GM18520 (cell line): ENCODE measurements at regions not wholly inside any gene's neighbourhood (a gene's known extent, or its start where the extent isn't known, plus 50 kb on each side); places are given as distances from the start of the nearest gene placed in this dataset.
"Not testable (repeated sequence)": the region's sequence is repeated elsewhere in the genome, so short reads cannot be mapped to it uniquely, and the experiment has no call there.

Source experiments
- ATAC-seq: cut with Tn5 transposase; IDR thresholded peaks from one replicate; pipeline ENCODE4 v1.9.1; 2021; ENCODE audit not compliant: unreplicated experiment

- ATAC-seq: not testable (repeated sequence)
Measured at GRCh38 chr16:16559179-16559740, 180.3 kb downstream of the NPIPA7 start.

GRCh38 chr16:16561532-16561931, 182.6 kb downstream of the NPIPA7 start:
- ATAC-seq: not testable (repeated sequence)

DNA sequence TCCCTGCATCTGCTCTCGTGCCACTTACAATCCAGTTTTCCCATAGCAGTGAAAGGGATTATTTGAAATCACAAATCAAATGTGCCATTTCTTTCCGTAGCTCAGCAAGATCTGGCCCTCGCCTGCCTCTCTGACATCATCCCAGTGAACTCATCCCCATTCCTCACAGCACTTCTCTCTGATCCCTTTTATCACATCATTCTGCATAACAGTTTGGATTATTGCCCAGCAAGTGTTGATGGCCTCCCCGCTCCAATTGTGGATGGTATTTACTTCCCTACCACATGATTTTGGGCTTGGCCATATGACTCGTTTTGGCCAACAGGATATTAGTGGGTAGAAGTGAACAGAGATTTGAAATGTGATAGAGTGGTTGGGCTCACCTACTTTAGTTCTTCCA, 185.0 kb downstream of the NPIPA7 start:
- ATAC-seq: not testable (repeated sequence)

- ATAC-seq: not testable (repeated sequence)
Measured at GRCh38 chr16:16565326-16565725, 186.4 kb downstream of the NPIPA7 start.

GRCh38 chr16:16570055-16570454, 191.1 kb downstream of the NPIPA7 start:
- not testable (repeated sequence) for ATAC-seq

GRCh38 chr16:16570874-16571273, 191.9 kb downstream of the NPIPA7 start:
- not testable (repeated sequence) for ATAC-seq

- ATAC-seq: not testable (repeated sequence)
Measured at GRCh38 chr16:16572130-16572774, 193.3 kb downstream of the NPIPA7 start.

DNA sequence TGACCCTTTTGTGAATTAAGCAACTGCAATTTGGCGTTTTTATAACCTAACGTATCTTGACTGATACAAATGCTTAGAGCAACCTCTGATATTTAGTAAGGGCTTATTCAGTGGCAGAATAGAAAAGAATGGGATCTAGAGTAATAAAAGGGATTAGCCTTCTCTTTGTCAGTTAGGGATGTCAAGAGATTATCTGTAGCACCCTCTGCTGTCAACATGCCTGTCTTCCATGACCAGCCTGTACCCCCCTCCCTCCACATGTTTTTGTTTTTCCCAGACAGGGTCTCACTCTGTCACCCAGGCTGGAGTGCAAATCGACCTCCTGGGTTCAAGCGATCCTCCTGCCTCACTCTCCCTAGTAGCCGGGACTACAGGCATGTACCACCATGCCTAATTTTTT, 198.1 kb downstream of the NPIPA7 start:
- not testable (repeated sequence) for ATAC-seq

GRCh38 chr16:16578701-16579100, 199.8 kb downstream of the NPIPA7 start:
- no peak for ATAC-seq

DNA sequence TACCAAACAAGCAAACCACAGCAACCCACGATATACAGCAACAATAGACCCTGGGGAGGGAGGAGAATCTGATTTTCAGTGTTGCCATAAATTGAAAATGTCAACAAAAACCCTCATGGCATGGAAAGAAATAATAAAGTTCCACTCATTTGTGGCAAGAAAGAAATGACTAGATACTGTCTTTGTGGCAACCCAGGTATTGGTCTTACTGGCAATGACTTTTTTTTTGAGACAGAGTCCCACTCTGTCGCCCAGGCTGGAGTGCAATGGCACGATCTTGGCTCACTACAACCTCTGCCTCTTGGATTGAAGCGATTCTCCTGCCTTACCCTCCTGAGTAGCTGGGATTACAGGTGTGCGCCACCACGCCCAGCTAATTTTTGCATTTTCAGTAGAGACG, 204.0 kb downstream of the NPIPA7 start:
- ATAC-seq: not testable (repeated sequence)

DNA sequence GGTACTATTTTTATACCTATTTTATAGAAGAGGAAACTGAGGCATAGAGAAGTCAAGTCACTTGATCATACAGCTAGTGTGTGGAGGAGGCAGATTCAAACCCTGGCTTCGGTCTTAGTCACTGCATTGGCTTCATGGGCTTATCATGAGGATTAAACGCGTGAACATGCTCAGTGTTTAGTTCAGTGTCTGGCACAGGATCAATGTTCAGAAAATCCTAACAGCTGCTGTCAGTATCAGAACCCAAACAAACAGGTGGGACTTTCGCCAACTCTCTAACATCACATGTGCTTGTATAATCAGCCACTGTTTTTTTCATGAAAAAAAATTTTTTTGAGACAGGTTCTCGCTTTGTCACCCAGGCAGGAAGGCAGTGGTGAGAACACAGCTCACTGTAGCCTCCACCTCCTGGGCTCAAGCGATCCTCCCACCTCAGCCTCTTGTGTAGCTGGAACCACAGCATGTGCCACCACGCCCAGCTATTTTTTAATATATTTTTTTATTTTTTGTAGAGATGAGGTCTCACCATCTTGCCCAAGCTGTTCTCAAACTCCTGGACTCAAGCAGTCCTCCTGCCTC, 207.2 kb downstream of the NPIPA7 start:
- ATAC-seq: not testable (repeated sequence)

DNA sequence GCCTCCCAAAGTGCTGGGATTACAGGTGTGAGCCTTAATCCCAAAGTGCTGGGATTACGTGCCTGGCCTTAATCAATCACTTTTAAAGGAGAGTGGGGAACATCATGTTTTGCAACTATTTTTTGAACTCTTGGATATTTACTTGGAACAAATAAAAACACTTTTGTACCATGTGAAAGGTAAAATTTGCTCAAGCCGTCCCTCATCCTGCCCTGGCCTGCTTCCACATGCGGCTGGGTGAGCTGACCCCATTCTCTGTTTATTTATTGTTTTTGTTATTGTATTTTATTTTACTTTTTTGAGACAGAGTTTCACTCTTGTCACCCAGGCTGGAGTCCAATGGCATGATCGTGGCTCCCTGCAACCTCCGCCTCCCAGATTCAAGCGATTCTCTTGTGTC, 208.0 kb downstream of the NPIPA7 start:
- not testable (repeated sequence) for ATAC-seq

DNA sequence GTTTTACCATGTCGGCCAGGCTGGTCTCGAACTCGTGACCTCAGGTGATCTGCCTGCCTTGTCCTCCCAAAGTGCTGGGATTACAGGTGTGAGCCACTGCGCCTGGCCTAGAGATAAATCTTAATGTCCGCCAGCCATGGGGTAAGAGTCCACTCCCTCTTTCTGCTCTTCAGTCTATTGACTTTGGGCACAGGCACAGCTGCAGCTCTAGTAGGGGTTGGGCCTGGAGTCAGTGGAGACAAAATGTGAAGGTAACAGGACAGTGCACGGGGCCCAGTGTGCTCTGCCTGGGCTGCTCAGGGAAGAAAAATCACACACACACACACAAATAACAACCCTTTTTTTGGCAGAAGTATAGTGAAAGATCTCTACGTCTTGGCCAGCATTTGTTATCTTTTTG, 209.5 kb downstream of the NPIPA7 start:
- ATAC-seq: not testable (repeated sequence)

DNA sequence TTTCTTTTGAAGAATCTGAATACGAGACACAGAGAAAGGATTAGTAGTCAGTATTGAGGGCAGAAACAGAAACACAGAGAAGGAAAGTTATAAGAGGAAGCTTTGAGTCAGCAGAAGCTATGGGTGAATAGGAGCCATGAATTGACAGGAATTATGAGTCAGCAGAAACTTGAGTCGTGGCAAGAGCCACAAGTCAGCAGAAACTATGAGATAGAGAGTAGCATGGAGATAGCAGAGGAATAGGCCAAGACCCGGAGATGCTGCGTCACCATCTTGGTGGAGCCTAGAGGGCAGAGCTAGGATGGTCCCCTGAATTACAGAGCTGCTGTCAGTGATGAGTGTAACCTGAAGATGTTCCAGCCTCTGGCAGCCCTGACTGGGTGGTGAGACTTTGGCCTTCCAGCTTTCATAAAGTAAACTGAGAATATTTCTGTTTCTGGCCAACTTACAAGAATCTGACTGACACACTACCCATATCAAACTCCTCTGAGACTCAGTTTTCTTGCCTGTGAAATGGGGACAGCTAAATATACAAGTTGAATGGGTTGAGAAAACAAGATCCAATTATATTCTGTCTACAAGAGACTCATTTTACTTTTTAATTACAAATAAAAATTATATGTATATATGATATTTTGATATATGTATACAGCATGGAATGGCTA, 211.8 kb downstream of the NPIPA7 start:
- not testable (repeated sequence) for ATAC-seq

DNA sequence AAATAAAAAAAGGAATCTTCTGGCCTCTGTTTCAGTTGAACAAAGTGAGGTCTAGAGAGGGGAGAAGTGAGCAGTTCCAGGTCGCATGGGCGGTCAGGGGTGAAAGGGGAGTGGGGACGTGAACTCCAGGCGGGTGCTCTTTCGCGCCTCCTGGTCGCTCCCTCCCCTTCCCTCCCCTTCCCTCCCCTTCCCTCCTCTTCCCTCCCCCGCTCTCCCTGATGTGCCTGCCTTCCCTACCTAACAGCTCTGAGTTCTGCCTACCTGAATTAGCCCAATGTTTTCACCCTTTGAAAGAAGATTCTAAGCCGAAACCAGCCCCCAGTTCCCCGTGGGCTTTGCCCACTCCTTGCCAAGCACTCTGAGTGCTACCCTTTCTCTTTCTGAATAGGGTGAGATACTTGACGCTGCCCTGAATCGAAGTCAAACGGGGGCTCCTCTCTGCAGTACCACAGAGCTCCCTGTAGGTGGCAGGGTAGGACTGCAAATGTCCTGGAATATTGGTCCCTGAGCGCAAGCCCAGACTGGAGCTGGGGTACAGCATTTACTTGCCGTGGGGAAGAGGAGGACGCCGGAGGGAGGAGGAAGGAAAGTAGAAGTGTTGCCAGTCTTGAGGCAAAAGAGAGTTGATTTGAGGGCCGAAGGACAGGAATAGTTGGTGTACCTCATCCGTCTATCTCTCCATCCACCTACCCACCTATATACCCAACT, 214.4 kb downstream of the NPIPA7 start:
- not testable (repeated sequence) for ATAC-seq

DNA sequence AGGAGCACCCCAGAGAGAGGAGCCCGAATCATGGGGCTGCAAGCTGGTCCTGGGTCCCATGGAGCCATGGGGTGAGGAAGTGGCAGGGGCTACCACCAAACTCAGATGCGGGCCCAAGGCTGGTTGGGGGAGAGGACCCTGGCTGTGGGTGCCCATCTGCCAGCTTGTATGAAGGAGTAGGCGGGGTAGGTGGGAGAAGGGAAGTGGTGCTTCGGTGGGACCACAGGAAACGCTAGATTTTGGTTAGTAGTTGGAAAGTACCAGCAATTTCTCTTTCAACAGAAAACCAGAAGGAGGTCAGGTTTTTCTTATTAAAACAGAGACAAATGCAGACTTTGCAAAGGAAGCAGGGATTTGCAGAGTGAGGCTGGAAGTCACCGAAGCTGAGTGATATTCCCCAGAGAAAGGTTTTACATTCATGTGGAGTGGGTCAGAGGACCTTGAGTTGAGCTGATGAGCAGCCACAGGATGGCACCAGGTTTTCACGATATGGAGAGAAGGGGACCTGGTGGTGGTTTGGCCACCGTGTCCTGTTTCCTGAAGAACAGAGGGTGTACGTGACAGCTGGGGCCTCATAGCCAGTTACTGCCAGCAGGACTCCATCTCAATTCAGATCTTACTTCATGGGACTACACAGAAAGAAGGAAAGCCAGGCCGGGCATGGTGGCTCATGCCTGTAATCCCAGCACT, 216.2 kb downstream of the NPIPA7 start:
- ATAC-seq: not testable (repeated sequence)

GRCh38 chr16:16601239-16601638, 222.3 kb downstream of the NPIPA7 start:
- not testable (repeated sequence) for ATAC-seq

GRCh38 chr16:16607401-16608082, 228.6 kb downstream of the NPIPA7 start:
- not testable (repeated sequence) for ATAC-seq

GRCh38 chr16:16609627-16610026, 230.7 kb downstream of the NPIPA7 start:
- ATAC-seq: not testable (repeated sequence)

- ATAC-seq: not testable (repeated sequence)
Measured at GRCh38 chr16:16610389-16610967, 231.5 kb downstream of the NPIPA7 start.
